ENCODE measurements at regions not wholly inside any gene's neighbourhood (a gene's known extent, or its start where the extent isn't known, plus 50 kb on each side); places are given as distances from the start of the nearest gene placed in this dataset.

DNA sequence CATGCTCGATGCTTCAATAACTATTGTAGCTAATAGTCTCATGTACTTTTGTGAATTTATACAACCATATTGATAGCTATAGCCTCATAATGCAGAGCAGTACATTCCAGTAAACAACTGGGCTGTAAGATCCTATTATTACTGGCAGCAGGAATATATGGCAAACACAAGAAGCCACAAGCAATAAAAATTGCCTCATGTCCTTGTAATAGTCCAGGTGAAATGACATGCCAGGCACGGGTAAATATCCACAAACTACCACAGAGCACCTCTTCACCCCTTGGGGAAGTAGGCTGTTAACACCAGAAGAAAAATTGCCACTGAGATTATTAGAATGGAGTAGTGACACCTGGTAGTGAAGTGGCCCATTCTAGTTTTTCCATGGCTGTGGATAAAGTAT is 158.3 kb downstream of the MTX2 start:
- DNase-seq = no peak

DNA sequence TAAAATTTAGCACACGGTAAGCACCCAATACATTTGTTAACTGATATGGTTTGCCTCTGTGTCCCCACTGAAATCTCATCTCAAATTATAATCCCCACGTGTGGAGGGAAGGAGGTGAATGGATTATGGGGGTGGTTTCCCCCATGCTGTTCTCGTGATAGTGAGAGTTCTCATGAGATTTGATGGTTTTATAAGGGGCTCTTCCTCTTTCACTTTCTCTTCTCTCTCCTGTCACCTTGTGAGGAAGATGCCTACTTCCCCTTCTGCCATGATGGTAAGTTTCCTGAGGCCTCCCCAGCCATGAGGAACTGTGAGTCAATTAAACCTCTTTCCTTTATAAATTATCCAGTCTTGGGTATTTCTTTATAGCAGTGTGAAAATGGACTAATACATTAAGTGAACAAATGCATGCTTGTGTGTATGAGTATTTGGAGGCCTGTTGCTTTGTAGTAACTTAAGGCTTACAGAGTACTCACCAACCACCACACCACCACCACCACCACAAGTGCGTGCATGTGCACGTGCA is 159.8 kb downstream of the MTX2 start:
- DNase-seq = peak; percentile 25

DNA sequence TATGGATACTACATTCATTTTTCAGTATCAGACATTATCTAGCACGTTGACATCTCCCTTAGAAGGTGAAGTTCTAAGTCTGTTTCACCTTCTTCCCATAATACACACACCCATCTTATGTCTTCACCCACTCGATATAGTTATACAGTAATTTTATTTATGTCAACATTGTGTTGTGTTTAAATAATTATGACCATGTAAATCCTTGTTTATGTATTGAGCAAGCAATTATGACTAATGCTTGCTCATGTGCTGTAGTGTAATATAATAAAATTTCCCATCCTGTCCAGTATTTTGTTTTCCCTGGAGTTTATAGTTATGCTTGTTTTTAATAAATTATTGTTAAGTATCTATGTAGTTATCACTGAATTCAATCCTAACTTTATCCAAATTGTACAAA is 163.2 kb downstream of the MTX2 start:
- DNase-seq = no peak

GRCh38 chr2:176435729-176436128 is 166.5 kb downstream of the MTX2 start:
- DNase-seq = no peak

DNA sequence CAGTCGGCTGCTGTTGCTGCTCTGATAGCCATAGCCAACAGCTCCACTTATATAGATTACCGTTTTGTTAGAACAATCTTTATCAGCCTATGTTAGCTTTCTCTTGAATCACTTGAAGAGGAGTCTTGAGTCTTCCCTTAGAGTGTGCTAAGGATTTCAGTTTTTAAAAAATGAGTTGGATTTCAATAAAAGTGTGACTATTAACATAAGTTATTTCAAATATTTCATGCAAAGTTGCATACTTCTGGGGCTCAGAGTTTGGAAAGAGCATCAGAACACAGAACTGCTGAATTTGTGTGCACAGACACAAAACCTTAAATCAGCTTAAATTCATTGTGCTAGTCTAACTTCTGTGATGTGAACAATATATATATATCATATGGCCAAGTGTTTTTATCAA is 174.7 kb downstream of the MTX2 start:
- DNase-seq = no peak

GRCh38 chr2:176445956-176446355 is 176.7 kb downstream of the MTX2 start:
- DNase-seq = no peak

DNA sequence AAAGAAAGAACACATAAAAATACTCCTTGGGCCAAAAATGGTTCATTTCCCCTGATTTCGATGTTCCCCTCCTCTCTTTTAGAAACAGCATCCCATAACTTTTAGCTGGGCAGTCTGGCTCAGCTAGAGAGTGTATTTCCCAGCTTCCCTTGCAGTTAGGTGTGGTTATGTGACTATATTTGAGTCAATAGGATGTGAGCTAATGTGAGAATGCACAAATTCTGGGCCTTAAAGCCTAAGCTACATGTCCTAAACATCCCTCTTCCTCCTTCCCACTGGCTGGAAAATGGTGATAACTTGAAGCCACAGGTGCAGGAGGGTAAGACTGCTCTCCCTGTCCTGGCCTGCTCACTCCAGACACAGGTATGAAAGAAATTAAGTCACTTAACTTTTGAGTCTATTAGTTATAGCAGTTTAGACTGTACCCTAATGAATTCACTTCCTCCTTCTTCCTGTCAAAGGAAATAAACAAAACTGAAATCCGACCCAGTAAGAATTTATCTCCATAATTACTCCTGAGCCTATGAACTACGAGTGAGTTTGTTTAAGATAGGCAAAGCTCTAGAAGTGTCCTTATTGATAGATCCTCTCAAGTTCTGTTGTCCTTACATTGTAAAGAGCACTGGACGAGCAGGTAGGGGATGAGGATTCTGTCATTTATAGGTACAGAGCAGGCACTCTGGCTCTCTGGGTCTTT is 177.6 kb downstream of the MTX2 start:
- no peak for DNase-seq

- no peak for DNase-seq
These were observed 178.4 kb downstream of the MTX2 start for GRCh38 chr2:176447616-176448015.

GRCh38 chr2:176449852-176450251 is 180.6 kb downstream of the MTX2 start:
- DNase-seq = no peak

GRCh38 chr2:176453784-176454183 is 184.5 kb downstream of the MTX2 start:
- no peak for DNase-seq

DNA sequence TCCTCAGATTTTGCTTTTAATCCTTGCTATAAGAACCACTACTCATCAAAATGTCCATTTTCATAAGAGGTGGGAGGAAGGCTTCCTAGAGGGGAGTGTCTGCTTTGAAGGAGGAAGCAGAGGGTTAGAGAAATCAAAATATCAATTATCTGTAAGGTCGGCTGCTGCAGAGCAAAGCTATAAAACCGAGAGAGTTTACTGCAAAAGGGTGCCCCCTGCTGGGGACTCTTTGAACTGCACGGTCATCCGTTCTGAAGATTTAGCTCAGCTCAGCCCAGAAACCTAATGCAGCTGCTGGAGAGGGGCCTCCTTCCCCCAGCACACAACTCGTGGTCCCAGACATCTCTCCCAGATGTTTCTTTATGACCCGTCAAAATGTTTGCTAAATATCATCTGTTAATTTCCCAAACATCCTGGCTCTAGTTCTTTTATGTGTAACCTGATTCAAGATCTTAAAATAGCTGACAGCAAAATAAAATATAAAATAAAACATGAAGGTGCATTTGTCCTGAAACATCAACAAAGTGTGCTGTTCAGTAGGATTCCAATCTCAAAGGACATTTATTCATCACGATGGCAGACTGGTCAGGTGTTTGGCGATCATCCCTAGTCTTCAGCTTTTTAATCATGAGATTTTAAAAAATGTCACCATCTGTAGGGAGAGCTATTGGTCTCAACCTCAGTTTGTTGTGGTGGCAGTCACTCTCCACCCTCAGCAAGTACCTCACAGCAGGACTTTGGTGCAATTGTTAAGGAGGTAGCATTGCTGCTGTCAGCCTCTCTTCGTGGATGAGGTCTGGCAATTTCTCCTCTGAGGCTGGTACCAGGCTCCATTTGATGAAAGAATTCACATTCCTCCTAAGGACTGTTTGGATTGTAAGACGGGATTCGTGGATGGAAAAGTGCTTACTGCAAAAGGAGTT is 185.9 kb downstream of the MTX2 start:
- peak; percentile 83 for DNase-seq

- peak; percentile 6 for DNase-seq
These were observed 186.6 kb downstream of the MTX2 start for GRCh38 chr2:176455816-176456291.

- DNase-seq = no peak
These were observed 188.2 kb downstream of the MTX2 start for GRCh38 chr2:176457481-176457880.

GRCh38 chr2:176461098-176461808 is 192.0 kb downstream of the MTX2 start:
- DNase-seq = no peak

DNA sequence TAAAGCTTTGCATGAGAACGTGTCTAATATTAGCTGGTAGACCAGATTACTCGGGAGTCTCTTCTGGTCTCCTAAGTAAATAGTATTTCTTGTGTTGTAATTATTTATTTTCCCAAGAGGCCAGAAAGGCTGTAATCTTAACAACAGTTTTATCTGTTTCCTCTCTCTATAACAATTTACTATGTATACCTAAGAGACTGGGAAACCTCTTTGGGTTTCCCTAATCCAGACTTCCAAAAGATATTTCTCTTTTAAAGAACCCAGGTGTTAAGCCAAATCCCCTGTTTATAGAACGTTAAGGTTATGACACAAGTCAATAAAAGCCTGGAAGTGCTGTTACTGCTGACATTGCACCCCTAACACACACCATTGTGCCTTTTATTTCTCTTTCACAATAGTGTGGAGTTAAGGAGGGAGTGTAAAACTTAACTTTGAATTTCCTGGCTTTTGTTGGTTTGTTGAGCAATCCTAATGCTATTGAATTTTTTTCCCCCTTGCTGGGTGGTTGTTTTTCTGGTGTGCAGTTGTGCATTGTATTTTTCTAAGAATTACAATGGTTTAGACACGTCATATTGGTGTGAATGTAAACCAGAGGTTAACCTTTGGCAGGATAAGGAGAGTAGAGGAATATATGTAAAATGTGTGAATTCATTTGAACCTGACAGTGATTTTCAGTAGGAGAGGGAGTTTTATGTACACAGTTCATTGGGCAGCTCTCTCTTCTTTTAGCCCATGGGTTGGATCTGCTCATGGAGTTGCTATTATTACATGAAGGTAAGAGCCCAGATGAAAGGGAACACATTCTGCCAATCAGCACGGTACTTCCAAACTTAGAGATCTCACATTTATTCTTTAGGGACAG is 192.8 kb downstream of the MTX2 start:
- DNase-seq = no peak

GRCh38 chr2:176463546-176463945 is 194.3 kb downstream of the MTX2 start:
- no peak for DNase-seq

GRCh38 chr2:176464886-176465564 is 195.8 kb downstream of the MTX2 start:
- no peak for DNase-seq

DNA sequence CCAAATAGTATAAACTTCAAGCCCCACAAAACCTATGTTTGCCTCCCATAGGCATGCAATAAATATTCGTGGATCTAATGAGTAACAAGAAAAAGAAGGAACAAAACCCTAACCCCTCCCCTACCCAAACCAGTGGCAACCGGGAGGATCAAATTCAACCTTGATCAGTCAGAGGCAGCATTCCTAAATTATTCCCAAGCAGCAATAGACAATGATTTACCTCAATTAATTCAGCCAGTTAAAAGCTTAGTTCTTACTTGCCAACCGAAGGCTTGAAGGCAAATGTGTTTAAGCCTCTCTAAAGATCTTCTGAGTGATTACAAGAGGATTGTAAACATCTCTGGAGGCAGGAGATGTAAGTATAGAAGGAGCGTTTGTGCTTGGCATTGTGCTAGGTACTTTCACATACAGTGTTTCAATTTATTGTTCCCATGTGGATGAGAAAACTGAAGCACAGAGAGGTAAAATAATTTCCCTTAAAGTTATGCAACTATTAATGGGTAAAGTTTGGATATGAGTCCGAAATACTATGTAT is 197.7 kb downstream of the MTX2 start:
- no peak for DNase-seq

DNA sequence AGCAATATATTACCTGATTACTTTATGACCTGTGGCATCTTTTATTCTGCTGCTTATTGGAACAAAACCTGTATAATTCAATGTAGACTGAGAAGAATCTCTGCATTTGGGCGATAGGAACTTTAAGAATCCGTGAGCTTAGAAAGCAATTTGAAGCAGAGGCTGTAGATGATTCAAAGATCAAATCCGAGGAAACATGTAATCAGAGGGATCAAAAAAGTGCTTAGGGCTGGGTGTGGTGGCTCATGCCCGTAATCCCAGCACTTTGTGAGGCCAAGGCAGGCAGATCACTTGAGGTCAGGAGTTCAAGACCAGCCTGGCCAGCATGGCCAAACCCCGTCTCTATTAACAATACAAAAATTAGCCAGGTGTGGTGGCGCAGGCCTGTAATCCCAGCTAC is 198.4 kb downstream of the MTX2 start:
- DNase-seq = no peak

DNA sequence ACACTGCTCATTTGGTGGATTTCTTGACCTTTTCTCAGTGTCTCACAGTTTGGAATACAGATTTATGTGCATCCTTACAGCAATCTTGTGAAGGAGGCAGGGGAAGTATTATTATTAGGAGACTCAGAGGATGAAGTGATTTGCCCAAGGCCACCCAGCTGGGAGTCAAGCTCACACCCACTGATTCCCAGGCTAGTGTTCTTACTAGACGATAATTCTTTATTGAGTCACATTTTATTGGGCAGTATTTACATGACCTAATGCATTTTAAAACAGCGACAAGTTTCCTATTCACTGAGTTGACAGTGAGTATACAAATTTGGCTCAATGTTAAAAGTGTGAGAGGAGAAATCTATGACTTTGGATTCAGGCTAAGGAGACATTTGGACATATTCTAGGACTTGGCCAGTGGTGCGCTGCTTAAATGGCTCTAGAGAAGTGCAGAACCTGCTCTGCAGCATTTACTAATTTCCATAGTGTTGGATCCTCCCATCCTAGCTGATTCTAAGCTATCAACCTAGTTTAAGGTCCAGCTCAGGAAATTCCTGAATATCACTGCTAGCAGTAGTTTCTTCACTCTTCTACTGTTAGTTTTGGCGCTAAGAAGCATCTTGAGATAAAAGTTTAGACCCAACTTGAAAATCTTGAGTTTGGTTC is 199.3 kb downstream of the MTX2 start:
- no peak for DNase-seq

- DNase-seq = no peak
These were observed 201.5 kb downstream of the MTX2 start for GRCh38 chr2:176470713-176471112.

All from hematopoietic multipotent progenitor cell treated with erythropoietin and hydrocortisone succinate and interleukin-3 and kit ligand, for 4 days (in vitro differentiated cells).